ENCODE measurements at regions not wholly inside any gene's neighbourhood (a gene's known extent, or its start where the extent isn't known, plus 50 kb on each side); places are given as distances from the start of the nearest gene placed in this dataset.

DNA sequence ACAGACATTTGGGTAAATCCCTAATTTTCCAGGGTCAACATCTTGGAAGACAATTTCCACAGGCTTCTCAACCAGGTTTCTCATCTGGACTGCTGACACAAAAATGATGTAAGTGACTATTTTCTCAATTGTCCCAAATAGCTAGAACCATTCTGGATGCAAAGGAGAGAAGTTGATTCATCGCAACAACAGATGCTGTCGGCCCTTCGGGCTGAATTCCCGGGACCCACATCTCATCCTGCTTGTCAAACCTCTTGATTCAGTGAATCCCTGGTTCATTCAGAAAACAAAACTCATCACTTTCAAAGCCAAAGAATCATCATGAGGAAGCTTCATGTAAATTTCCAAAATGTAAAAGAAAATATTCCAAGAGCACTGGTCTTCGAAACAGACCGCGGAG lies 251.8 kb downstream of the NPHP4 start:
- TF ChIP-seq, protein P1, sequence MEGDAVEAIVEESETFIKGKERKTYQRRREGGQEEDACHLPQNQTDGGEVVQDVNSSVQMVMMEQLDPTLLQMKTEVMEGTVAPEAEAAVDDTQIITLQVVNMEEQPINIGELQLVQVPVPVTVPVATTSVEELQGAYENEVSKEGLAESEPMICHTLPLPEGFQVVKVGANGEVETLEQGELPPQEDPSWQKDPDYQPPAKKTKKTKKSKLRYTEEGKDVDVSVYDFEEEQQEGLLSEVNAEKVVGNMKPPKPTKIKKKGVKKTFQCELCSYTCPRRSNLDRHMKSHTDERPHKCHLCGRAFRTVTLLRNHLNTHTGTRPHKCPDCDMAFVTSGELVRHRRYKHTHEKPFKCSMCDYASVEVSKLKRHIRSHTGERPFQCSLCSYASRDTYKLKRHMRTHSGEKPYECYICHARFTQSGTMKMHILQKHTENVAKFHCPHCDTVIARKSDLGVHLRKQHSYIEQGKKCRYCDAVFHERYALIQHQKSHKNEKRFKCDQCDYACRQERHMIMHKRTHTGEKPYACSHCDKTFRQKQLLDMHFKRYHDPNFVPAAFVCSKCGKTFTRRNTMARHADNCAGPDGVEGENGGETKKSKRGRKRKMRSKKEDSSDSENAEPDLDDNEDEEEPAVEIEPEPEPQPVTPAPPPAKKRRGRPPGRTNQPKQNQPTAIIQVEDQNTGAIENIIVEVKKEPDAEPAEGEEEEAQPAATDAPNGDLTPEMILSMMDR (IDR thresholded peaks at IDR 0.05): no peak
- TF ChIP-seq EZH2 (IDR thresholded peaks at IDR 0.05): no peak

All from neural progenitor cell (in vitro differentiated cells).